GM23248 (cell line): ENCODE measurements at regions not wholly inside any gene's neighbourhood (a gene's known extent, or its start where the extent isn't known, plus 50 kb on each side); places are given as distances from the start of the nearest gene placed in this dataset.

Experiments
- EZH2 ChIP-seq: fragments of 200-600 bp; sonication (generic); IDR thresholded peaks from 2 replicates; pipeline ENCODE4 v1.6.1; 2018; ENCODE audit warnings: antibody characterized with exemption, mild to moderate bottlenecking; ENCODE audit not compliant: insufficient read depth, poor library complexity, severe bottlenecking
- EZH2phosphoT487 ChIP-seq: fragments of 200-600 bp; sonication (generic); IDR thresholded peaks from 2 replicates; pipeline ENCODE4 v1.6.1; 2018; ENCODE audit warnings: antibody characterized with exemption, moderate library complexity, mild to moderate bottlenecking, low read depth; ENCODE audit not compliant: insufficient read depth

GRCh38 chr7:14960721-14961120 lies 58.2 kb upstream of the DGKB start:
- no peak for TF ChIP-seq EZH2
- TF ChIP-seq EZH2phosphoT487: no peak
